C4-2B (cell line): ENCODE measurements at regions not wholly inside any gene's neighbourhood (a gene's known extent, or its start where the extent isn't known, plus 50 kb on each side); places are given as distances from the start of the nearest gene placed in this dataset.

Experiments
- H3K27ac ChIP-seq: fragments of 450-650 bp; 2 replicates; pipeline ENCODE4 v1.5.1; 2017
- CTCF ChIP-seq: fragments of 450-650 bp; conservative IDR thresholded peaks from 2 replicates; pipeline ENCODE4 v1.5.1; 2017; ENCODE audit warnings: mild to moderate bottlenecking
- ZFX ChIP-seq: fragments of 450-650 bp; IDR thresholded peaks from 2 replicates; pipeline ENCODE4 v1.6.1; 2017

- no peak overlapping the region for H3K27ac ChIP-seq
- no peak for TF ChIP-seq ZFX
- TF ChIP-seq CTCF: no peak
Observed at GRCh38 chr1:60374537-60374936, 301.0 kb upstream of the C1orf87 start.

DNA sequence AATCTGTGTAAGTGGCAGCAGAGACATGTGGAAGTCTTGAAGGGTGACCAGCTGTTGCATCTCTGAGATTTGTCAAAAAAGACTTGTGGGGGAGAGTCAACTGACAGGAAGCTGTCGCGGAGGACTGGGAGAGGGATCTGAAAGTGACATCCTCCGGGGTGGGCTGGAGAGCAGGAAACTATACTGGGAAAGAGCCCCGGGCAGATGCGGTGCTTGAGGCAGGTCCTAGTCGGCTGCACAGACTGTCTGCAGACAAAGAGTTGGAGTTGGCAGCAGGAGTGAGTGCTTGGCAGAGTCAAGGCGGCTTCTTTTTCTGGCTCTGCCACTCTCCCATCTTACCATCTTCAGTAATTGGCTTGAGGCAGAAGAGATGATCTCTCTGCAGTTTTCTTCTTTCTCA lies 294.0 kb upstream of the C1orf87 start:
- no peak overlapping the region for H3K27ac ChIP-seq
- TF ChIP-seq CTCF (no peak), ZFX (no peak)

GRCh38 chr1:60359431-60359830 lies 285.9 kb upstream of the C1orf87 start:
- TF ChIP-seq CTCF (no peak), ZFX (no peak)
- H3K27ac ChIP-seq: no peak overlapping the region

GRCh38 chr1:60350531-60350930 lies 277.0 kb upstream of the C1orf87 start:
- no peak for TF ChIP-seq CTCF
- no peak for TF ChIP-seq ZFX

GRCh38 chr1:60348884-60349283 lies 275.3 kb upstream of the C1orf87 start:
- H3K27ac ChIP-seq: no peak overlapping the region
- TF ChIP-seq CTCF (no peak), ZFX (no peak)

More at GRCh38 chr1:60350531-60350930, 277.0 kb upstream of the C1orf87 start:
- no peak overlapping the region for H3K27ac ChIP-seq

- TF ChIP-seq ZFX (no peak), CTCF (no peak)
- no peak overlapping the region for H3K27ac ChIP-seq
Observed at GRCh38 chr1:60345621-60346020, 272.1 kb upstream of the C1orf87 start.

DNA sequence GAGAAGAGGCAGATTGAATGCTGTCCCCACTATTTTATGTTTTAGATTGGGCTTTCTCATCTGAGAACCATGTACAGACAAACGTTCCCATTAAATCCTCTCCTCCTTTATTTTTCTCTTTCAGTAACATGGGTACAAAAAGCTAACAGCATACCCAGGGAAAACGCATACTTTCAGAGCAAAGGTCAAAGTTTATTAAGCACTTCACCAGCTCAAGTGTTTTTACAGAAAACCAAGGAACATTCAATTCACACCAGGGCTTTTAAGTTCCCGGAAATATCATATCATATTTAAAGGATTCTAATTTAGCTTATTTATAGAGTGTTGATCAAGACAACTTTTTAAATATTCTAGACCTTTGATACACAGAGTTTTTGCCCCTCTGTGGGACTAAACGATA lies 271.5 kb upstream of the C1orf87 start:
- no peak overlapping the region for H3K27ac ChIP-seq
- TF ChIP-seq CTCF: no peak
- no peak for TF ChIP-seq ZFX
